Osteocyte (in vitro differentiated cells): ENCODE measurements at regions not wholly inside any gene's neighbourhood (a gene's known extent, or its start where the extent isn't known, plus 50 kb on each side); places are given as distances from the start of the nearest gene placed in this dataset.

Experiments
- DNase-seq: peaks from one replicate; pipeline ENCODE4 v3.0.0; 2021; ENCODE audit warnings: mixed read lengths; ENCODE audit not compliant: unreplicated experiment; ENCODE audit errors: extremely low spot score
- H3K27ac Mint-ChIP-seq: one replicate; pipeline ENCODE4 v1.8.0; 2021; ENCODE audit warnings: mild to moderate bottlenecking, mixed read lengths; ENCODE audit not compliant: unreplicated experiment
- H3K27me3 Mint-ChIP-seq: one replicate; pipeline ENCODE4 v1.8.0; 2021; ENCODE audit warnings: mixed read lengths; ENCODE audit not compliant: unreplicated experiment
- H3K36me3 Mint-ChIP-seq: one replicate; pipeline ENCODE4 v1.8.0; 2021; ENCODE audit warnings: mixed read lengths; ENCODE audit not compliant: unreplicated experiment
- H3K4me1 Mint-ChIP-seq: one replicate; pipeline ENCODE4 v1.8.0; 2021; ENCODE audit warnings: mixed read lengths; ENCODE audit not compliant: unreplicated experiment
- H3K4me3 Mint-ChIP-seq: one replicate; pipeline ENCODE4 v1.8.0; 2021; ENCODE audit warnings: mild to moderate bottlenecking, moderate library complexity, mixed read lengths; ENCODE audit not compliant: unreplicated experiment
- H3K9me3 Mint-ChIP-seq: one replicate; pipeline ENCODE4 v1.8.0; 2021; ENCODE audit warnings: mixed read lengths; ENCODE audit not compliant: unreplicated experiment
- TF ChIP-seq, protein P1 (sequence below): fragments of 200-600 bp; sonication (generic); IDR thresholded peaks from 2 replicates; pipeline ENCODE4 v1.5.0; 2021; ENCODE audit warnings: antibody characterized with exemption, mild to moderate bottlenecking, moderate library complexity

DNA sequence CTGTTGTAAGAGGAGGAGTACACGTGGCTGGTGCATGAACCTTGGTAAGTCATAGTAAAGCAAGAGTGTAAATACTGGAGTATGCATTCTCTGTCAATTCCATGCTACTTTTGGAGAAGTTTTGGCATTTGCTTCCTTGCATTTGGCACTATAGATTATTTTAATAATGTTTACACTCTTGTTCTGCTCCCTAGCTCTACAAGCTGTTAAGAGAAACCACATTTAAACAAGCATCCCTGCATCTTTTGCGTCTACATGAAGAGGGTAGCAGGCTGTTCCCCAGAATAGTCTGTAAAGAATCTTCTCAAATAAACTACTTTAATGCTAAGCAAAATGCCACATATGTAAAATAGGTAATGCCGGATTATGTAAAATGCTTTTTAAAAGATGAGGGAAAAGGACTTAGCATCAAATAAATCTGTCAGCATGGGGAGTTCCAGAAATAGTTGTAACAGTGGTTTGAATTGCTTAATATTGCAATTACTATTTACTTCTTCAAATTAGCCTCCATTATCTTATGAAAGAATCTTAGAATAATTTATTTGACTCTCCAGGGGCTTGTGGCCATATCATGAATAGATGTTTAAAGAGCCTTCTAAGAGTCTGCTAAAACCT is 2127.3 kb upstream of the WWC1 start:
- no peaks in the 10 kb centered on the region for H3K4me1 Mint-ChIP-seq
- H3K27ac Mint-ChIP-seq, result no peak overlapping the region
- H3K4me3 Mint-ChIP-seq, result no peak overlapping the region
- H3K27me3 Mint-ChIP-seq, result no peaks in the 10 kb centered on the region
- no peaks in the 10 kb centered on the region for H3K9me3 Mint-ChIP-seq
- no peak for DNase-seq
- H3K36me3 Mint-ChIP-seq, result no peaks in the 10 kb centered on the region
- TF ChIP-seq, protein P1, sequence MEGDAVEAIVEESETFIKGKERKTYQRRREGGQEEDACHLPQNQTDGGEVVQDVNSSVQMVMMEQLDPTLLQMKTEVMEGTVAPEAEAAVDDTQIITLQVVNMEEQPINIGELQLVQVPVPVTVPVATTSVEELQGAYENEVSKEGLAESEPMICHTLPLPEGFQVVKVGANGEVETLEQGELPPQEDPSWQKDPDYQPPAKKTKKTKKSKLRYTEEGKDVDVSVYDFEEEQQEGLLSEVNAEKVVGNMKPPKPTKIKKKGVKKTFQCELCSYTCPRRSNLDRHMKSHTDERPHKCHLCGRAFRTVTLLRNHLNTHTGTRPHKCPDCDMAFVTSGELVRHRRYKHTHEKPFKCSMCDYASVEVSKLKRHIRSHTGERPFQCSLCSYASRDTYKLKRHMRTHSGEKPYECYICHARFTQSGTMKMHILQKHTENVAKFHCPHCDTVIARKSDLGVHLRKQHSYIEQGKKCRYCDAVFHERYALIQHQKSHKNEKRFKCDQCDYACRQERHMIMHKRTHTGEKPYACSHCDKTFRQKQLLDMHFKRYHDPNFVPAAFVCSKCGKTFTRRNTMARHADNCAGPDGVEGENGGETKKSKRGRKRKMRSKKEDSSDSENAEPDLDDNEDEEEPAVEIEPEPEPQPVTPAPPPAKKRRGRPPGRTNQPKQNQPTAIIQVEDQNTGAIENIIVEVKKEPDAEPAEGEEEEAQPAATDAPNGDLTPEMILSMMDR, result no peak

DNA sequence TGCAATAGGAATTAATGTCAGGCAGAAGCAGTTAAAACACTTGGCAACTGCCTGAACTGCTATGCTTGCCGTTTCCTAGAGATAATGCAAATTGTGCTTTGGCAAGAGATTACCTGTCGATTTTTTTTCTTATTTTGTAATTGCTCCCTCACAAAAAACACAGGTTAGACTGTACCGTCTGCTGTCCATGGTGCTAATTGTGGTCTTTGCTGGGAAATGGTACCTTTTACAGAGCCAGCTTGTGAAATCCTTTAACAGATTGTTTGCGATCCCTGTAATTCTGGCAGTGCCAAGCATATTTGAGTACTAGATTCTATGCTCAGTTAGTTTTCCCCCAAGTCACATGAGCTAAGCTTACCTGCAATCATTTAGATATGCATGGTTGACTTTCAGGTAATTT is 2125.8 kb upstream of the WWC1 start:
- no peak for DNase-seq
- H3K4me1 Mint-ChIP-seq, result no peaks in the 10 kb centered on the region
- H3K9me3 Mint-ChIP-seq, result no peaks in the 10 kb centered on the region
- no peaks in the 10 kb centered on the region for H3K27me3 Mint-ChIP-seq
- no peak overlapping the region for H3K4me3 Mint-ChIP-seq
- H3K27ac Mint-ChIP-seq, result no peak overlapping the region
- H3K36me3 Mint-ChIP-seq, result no peaks in the 10 kb centered on the region
- TF ChIP-seq, protein P1, result no peak

DNA sequence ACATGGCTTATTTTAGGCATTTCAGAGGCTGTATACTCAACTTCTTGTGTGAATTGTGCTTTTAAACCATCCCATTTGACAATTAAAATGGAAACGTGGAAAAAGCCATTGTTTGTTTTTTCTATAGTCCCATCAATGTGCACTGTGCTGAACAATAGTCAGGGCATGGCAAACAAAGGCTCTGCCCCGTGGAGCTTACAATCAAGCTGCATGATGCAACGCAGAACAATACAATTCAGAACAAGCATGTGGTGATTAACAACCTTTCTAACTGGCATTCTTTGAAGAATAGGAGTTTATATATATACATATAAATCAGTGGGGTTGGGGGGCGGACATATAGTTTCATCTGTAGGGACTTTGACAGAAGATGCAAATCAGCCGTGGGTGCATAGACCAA is 2125.4 kb upstream of the WWC1 start:
- Mint-ChIP-seq H3K27ac (no peak overlapping the region), H3K27me3 (no peaks in the 10 kb centered on the region), H3K9me3 (no peaks in the 10 kb centered on the region), H3K4me3 (no peak overlapping the region), H3K36me3 (no peaks in the 10 kb centered on the region), H3K4me1 (no peaks in the 10 kb centered on the region)
- DNase-seq, result no peak
- TF ChIP-seq, protein P1, result no peak

- peaks cover 16% of the 10 kb centered on the region for H3K9me3 Mint-ChIP-seq
- TF ChIP-seq, protein P1, result no peak
Observed at GRCh38 chr5:166172597-166172996, 2118.8 kb upstream of the WWC1 start.

DNA sequence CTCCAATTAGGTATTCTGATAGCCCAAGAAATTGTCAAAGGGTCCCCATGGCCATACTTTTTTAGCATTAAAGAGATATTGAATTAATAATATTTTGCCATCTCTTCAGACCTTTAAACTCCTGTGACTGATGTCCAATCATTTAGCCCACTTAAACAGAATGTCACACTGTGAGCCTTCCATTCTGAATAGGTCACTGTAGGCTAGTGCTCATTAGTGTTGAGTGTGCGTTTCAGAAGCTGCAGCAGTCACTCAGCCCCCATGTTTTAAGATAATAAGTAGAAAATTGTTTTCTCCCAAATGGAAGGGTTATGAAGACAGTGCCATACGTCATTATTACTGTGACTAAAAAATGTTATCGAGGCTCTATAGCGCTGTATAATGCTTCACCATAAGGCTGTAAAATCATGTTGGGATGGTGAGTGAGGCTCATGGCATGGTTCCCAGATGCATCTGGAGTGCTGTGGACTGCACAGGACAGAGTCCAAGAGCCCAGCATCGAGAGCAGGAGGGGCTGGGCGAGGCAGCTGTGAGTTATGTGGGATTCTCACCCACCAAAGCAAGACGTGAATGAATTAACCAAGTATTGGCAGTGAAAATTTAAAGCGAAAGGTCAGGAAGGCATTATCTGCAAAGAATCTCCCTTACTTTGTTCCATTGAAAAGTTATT is 2112.9 kb upstream of the WWC1 start:
- TF ChIP-seq, protein P1, result no peak
- H3K9me3 Mint-ChIP-seq, result peaks cover 42% of the 10 kb centered on the region
- no peak for DNase-seq
- no peaks in the 10 kb centered on the region for H3K36me3 Mint-ChIP-seq
- H3K27ac Mint-ChIP-seq, result no peak overlapping the region
- H3K27me3 Mint-ChIP-seq, result no peaks in the 10 kb centered on the region
- no peaks in the 10 kb centered on the region for H3K4me1 Mint-ChIP-seq
- no peak overlapping the region for H3K4me3 Mint-ChIP-seq

More at GRCh38 chr5:166172597-166172996, 2118.8 kb upstream of the WWC1 start:
- H3K4me3 Mint-ChIP-seq, result no peak overlapping the region
- no peaks in the 10 kb centered on the region for H3K27me3 Mint-ChIP-seq
- no peaks in the 10 kb centered on the region for H3K4me1 Mint-ChIP-seq
- DNase-seq, result no peak
- H3K27ac Mint-ChIP-seq, result no peak overlapping the region
- H3K36me3 Mint-ChIP-seq, result no peaks in the 10 kb centered on the region
